ENCODE measurements at regions not wholly inside any gene's neighbourhood (a gene's known extent, or its start where the extent isn't known, plus 50 kb on each side); places are given as distances from the start of the nearest gene placed in this dataset.

GRCh38 chr3:184466413-184466960, 86.6 kb downstream of the CHRD start:
- TF ChIP-seq, protein P1, sequence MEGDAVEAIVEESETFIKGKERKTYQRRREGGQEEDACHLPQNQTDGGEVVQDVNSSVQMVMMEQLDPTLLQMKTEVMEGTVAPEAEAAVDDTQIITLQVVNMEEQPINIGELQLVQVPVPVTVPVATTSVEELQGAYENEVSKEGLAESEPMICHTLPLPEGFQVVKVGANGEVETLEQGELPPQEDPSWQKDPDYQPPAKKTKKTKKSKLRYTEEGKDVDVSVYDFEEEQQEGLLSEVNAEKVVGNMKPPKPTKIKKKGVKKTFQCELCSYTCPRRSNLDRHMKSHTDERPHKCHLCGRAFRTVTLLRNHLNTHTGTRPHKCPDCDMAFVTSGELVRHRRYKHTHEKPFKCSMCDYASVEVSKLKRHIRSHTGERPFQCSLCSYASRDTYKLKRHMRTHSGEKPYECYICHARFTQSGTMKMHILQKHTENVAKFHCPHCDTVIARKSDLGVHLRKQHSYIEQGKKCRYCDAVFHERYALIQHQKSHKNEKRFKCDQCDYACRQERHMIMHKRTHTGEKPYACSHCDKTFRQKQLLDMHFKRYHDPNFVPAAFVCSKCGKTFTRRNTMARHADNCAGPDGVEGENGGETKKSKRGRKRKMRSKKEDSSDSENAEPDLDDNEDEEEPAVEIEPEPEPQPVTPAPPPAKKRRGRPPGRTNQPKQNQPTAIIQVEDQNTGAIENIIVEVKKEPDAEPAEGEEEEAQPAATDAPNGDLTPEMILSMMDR (IDR thresholded peaks at IDR 0.05): no peak
- TF ChIP-seq EP300 (IDR thresholded peaks at IDR 0.05): no peak
- no peak for TF ChIP-seq POLR2A (IDR thresholded peaks at IDR 0.05)

All from ovary (tissue), 3 donors.